D341Med (cell line): ENCODE measurements at regions not wholly inside any gene's neighbourhood (a gene's known extent, or its start where the extent isn't known, plus 50 kb on each side); places are given as distances from the start of the nearest gene placed in this dataset.

Source experiments
- DNase-seq: peaks from one replicate; pipeline ENCODE4 v3.0.0; 2012; ENCODE audit warnings: low spot score

- no peak for DNase-seq
Observed at GRCh38 chr9:129343424-129344375, 165.6 kb upstream of the IER5L start.

- DNase-seq: no peak
Observed at GRCh38 chr9:129342591-129343423, 164.7 kb upstream of the IER5L start.

GRCh38 chr9:129341987-129342348, 163.9 kb upstream of the IER5L start:
- no peak for DNase-seq

- DNase-seq: no peak
Observed at GRCh38 chr9:129341171-129341986, 163.3 kb upstream of the IER5L start.

- DNase-seq: no peak
Observed at GRCh38 chr9:129340427-129341170, 162.5 kb upstream of the IER5L start.

GRCh38 chr9:129339539-129340157, 161.6 kb upstream of the IER5L start:
- DNase-seq: no peak

- no peak for DNase-seq
Observed at GRCh38 chr9:129338724-129339430, 160.8 kb upstream of the IER5L start.

- DNase-seq: no peak
Observed at GRCh38 chr9:129337336-129338140, 159.5 kb upstream of the IER5L start.

- no peak for DNase-seq
Observed at GRCh38 chr9:129336601-129337331, 158.7 kb upstream of the IER5L start.

GRCh38 chr9:129336130-129336528, 158.1 kb upstream of the IER5L start:
- DNase-seq: no peak

GRCh38 chr9:129335464-129336129, 157.5 kb upstream of the IER5L start:
- DNase-seq: no peak

- DNase-seq: no peak
Observed at GRCh38 chr9:129334105-129334935, 156.3 kb upstream of the IER5L start.

GRCh38 chr9:129333617-129334104, 155.6 kb upstream of the IER5L start:
- DNase-seq: no peak

GRCh38 chr9:129332581-129332980, 154.5 kb upstream of the IER5L start:
- DNase-seq: no peak

- DNase-seq: no peak
Observed at GRCh38 chr9:129331772-129332500, 153.9 kb upstream of the IER5L start.

- no peak for DNase-seq
Observed at GRCh38 chr9:129331493-129331765, 153.4 kb upstream of the IER5L start.
